GM12878 (cell line): ENCODE measurements at regions not wholly inside any gene's neighbourhood (a gene's known extent, or its start where the extent isn't known, plus 50 kb on each side); places are given as distances from the start of the nearest gene placed in this dataset.

Source experiments
- ATAC-seq: fragments of 200-7000 bp; cut with Tn5 transposase; 3 replicates; pipeline ENCODE4 v1.9.1; 2020; ENCODE audit warnings: mild to moderate bottlenecking, moderate library complexity
- BruUV-seq: library from RNA; stranded (reverse); fragments of 400-500 nt; replicated peaks from 2 replicates; lab custom pipeline; 2021; lab: Mats Ljungman, UMichigan
- CTCF ChIA-PET: fragments of 300-600 bp; sonication (Branson Sonifier 250); formaldehyde crosslinking; extraction: SDS; loops from one replicate; lab custom pipeline; 2021; ENCODE audit warnings: inconsistent platforms; lab: Yijun Ruan, JAX
- POLR2A ChIA-PET: fragments of 350-600 bp; formaldehyde crosslinking; extraction: SDS; loops from one replicate; lab custom pipeline; 2021; ENCODE audit warnings: inconsistent platforms; lab: Charles Lee
- RAD21 ChIA-PET: fragments of 300-600 bp; sonication (Branson Sonifier 250); formaldehyde crosslinking; loops from one replicate; lab custom pipeline; 2023; ENCODE audit warnings: antibody characterized with exemption; ENCODE audit not compliant: unreplicated experiment; lab: Charles Lee
- SMC1A ChIA-PET: fragments of 300-600 bp; sonication (Branson Sonifier 250); formaldehyde crosslinking; loops from one replicate; lab custom pipeline; 2023; ENCODE audit not compliant: unreplicated experiment, uncharacterized antibody; lab: Charles Lee
- DNase-seq: peaks from one replicate; pipeline ENCODE4 v3.0.0-alpha.2; 2011; ENCODE audit warnings: low read depth, low spot score
- FAIRE-seq: peaks from 3 replicates; lab custom pipeline; 2011; peaks lifted over from hg19 to GRCh38; lab: Jason Lieb, UNC
- H2AFZ ChIP-seq: 2 replicates; pipeline ENCODE4 v1.6.0; 2011; ENCODE audit warnings: low read depth, low read length, control low read depth; ENCODE audit not compliant: control insufficient read depth
- H3K27ac ChIP-seq: 2 replicates; pipeline ENCODE4 v1.5.1; 2011; ENCODE audit warnings: control low read depth; ENCODE audit not compliant: control insufficient read depth, insufficient read depth
- H3K27me3 ChIP-seq, 2 experiments: replicated peaks in 1 of 2; 2 replicates each; pipeline versions ENCODE4 v1.6.0 to v1.6.1; 2011; ENCODE audit warnings: low read length in 1 of 2; ENCODE audit not compliant: control insufficient read depth in 2 of 2, insufficient read depth in 2 of 2
- H3K36me3 ChIP-seq, 2 experiments: 2 replicates each; pipeline ENCODE4 v1.5.1; 2011; ENCODE audit warnings: low read length in 1 of 2; ENCODE audit not compliant: control insufficient read depth in 2 of 2, insufficient read depth in 2 of 2
- H3K4me1 ChIP-seq: 2 replicates; pipeline ENCODE4 v1.6.1; 2011; ENCODE audit warnings: mild to moderate bottlenecking, low read length, moderate library complexity, mixed read lengths; ENCODE audit not compliant: control insufficient read depth, insufficient read depth
- H3K4me2 ChIP-seq: 2 replicates; pipeline ENCODE4 v1.6.0; 2011; ENCODE audit warnings: control low read depth; ENCODE audit not compliant: control insufficient read depth, insufficient read depth
- H3K4me3 ChIP-seq: fragments of 200-600 bp; sonication (generic); 2 replicates; pipeline ENCODE4 v1.5.1; 2016
- H3K79me2 ChIP-seq: 2 replicates; pipeline ENCODE4 v1.6.0; 2011; ENCODE audit warnings: low read length; ENCODE audit not compliant: control insufficient read depth, insufficient read depth
- H3K9ac ChIP-seq: 2 replicates; pipeline ENCODE4 v1.8.0; 2011; ENCODE audit warnings: low read length, control low read depth, mixed read lengths; ENCODE audit not compliant: control insufficient read depth, insufficient read depth
- H3K9me3 ChIP-seq: replicated peaks from 3 replicates; pipeline ENCODE4 v1.5.1; 2011; ENCODE audit warnings: mild to moderate bottlenecking, low read length; ENCODE audit not compliant: control insufficient read depth, insufficient read depth
- H4K20me1 ChIP-seq: 2 replicates; pipeline ENCODE4 v1.6.0; 2011; ENCODE audit not compliant: control insufficient read depth, insufficient read depth
- BCL11A ChIP-seq: IDR thresholded peaks from 2 replicates; pipeline ENCODE4 v1.6.1; 2011; ENCODE audit warnings: low read depth, low read length
- JUNB ChIP-seq: IDR thresholded peaks from 2 replicates; pipeline ENCODE4 v1.6.1; 2016; ENCODE audit warnings: antibody characterized with exemption, mild to moderate bottlenecking
- STAT1 ChIP-seq: fragments of 450-650 bp; conservative IDR thresholded peaks from 2 replicates; pipeline ENCODE4 v1.6.1; 2014; ENCODE audit warnings: antibody characterized with exemption, mild to moderate bottlenecking
- TARDBP ChIP-seq: IDR thresholded peaks from 2 replicates; pipeline ENCODE4 v1.6.1; 2016; ENCODE audit warnings: borderline replicate concordance
- ZNF274 ChIP-seq: IDR thresholded peaks from one replicate; pipeline ENCODE4 v1.8.0; 2011; ENCODE audit not compliant: insufficient read length, insufficient read depth
- WGBS: methylation state at CpG from one replicate; pipeline ENCODE4 v1.1.6; 2016; ENCODE audit warnings: low lambda C conversion rate; ENCODE audit not compliant: insufficient replicate concordance, insufficient coverage; ENCODE audit errors: missing lambda C conversion rate; 5-methylcytosine and 5-hydroxymethylcytosine counted together
- in situ Hi-C: fragments of 300-500 bp; cut with MboI; formaldehyde crosslinking; loops from 9 replicates; pipeline ENCODE4 v1.14.3; 2018; ENCODE audit warnings: mixed read lengths
- intact Hi-C: fragments of 100-400 bp; cut with micrococcal nuclease; formaldehyde crosslinking; loops from one replicate; pipeline ENCODE4 v1.14.2; 2022; ENCODE audit not compliant: unreplicated experiment
- TF ChIP-seq, protein P1 (sequence below): fragments of 450-650 bp; formaldehyde crosslinking; IDR thresholded peaks from 2 replicates; pipeline ENCODE4 v1.4.0; 2022; ENCODE audit warnings: mild to moderate bottlenecking, moderate library complexity

- Histone ChIP-seq H2AFZ (no peak overlapping the region), H3K27ac (no peak overlapping the region), H3K9ac (no peak overlapping the region), H3K4me1 (peaks cover 12% of the 10 kb centered on the region), H3K36me3 (no peaks in the 10 kb centered on the region), H4K20me1 (no peaks in the 10 kb centered on the region), H3K9me3 (no peaks in the 10 kb centered on the region), H3K79me2 (no peaks in the 10 kb centered on the region), H3K27me3 (no peaks in the 10 kb centered on the region), H3K4me2 (no peak overlapping the region), H3K4me3 (no peak overlapping the region)
- BruUV-seq: no TSS peak
- SMC1A ChIA-PET: interaction anchor here (1.0 to 3.0 kb wide), 3 partner anchors 17 to 53 kb away, joined by 3 to 8 read pairs (median 4); no protein-coding TSS in a partner anchor
- no peak for TF ChIP-seq TARDBP
- no peak for TF ChIP-seq JUNB
- TF ChIP-seq STAT1: no peak
- TF ChIP-seq BCL11A: no peak
- TF ChIP-seq, protein P1, sequence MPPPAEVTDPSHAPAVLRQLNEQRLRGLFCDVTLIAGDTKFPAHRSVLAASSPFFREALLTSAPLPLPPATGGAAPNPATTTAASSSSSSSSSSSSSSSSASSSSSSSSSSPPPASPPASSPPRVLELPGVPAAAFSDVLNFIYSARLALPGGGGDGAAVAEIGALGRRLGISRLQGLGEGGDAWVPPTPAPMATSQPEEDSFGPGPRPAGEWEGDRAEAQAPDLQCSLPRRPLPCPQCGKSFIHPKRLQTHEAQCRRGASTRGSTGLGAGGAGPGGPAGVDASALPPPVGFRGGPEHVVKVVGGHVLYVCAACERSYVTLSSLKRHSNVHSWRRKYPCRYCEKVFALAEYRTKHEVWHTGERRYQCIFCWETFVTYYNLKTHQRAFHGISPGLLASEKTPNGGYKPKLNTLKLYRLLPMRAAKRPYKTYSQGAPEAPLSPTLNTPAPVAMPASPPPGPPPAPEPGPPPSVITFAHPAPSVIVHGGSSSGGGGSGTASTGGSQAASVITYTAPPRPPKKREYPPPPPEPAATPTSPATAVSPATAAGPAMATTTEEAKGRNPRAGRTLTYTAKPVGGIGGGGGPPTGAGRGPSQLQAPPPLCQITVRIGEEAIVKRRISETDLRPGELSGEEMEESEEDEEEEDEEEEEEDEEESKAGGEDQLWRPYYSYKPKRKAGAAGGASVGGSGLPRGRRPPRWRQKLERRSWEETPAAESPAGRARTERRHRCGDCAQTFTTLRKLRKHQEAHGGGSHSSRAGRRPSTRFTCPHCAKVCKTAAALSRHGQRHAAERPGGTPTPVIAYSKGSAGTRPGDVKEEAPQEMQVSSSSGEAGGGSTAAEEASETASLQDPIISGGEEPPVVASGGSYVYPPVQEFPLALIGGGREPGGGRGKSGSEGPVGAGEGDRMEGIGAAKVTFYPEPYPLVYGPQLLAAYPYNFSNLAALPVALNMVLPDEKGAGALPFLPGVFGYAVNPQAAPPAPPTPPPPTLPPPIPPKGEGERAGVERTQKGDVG: no peak
- TF ChIP-seq ZNF274: no peak
- RAD21 ChIA-PET: interaction anchor here (1.7 kb wide), 1 partner anchor 47 kb away, joined by 7 read pairs; no protein-coding TSS in a partner anchor
- DNase-seq (no peak), FAIRE-seq (no peak), ATAC-seq (no peak)
- in situ Hi-C loops (no loop called here), intact Hi-C loops (no loop called here)
- CTCF ChIA-PET: interaction anchor here (0.8 to 1.8 kb wide), 3 partner anchors 15 to 604 kb away, joined by 3 to 5 read pairs (median 4); no protein-coding TSS in a partner anchor
- 46% methylated on average over 11 of the region's 11 CpGs for WGBS
- POLR2A ChIA-PET: no interaction called here
Observed at GRCh38 chr20:19024296-19025035, 188.0 kb upstream of the SLC24A3 start.
